Gastroesophageal sphincter (tissue), 4 donors: ENCODE measurements at regions not wholly inside any gene's neighbourhood (a gene's known extent, or its start where the extent isn't known, plus 50 kb on each side); places are given as distances from the start of the nearest gene placed in this dataset.

Experiments used
- ATAC-seq: fragments of 150-250 bp; one replicate; pipeline ENCODE4 v1.9.1; 2016; ENCODE audit warnings: mild to moderate bottlenecking, moderate library complexity
- H3K27ac ChIP-seq, 4 donors: fragments of 200-600 bp; sonication (generic) in 3 of 4; 1 replicate in 3 of 4; 2 replicates in 1 of 4; pipeline ENCODE4 v1.5.1; 2016 to 2019
- H3K27me3 ChIP-seq: fragments of 200-600 bp; sonication (generic); one replicate; pipeline ENCODE4 v1.5.1; 2019
- H3K36me3 ChIP-seq, 2 donors: fragments of 200-600 bp; sonication (generic); one replicate each; pipeline ENCODE4 v1.5.1; 2019; ENCODE audit warnings: control low read depth in 1 of 2
- H3K4me1 ChIP-seq, 3 donors: fragments of 200-600 bp; sonication (generic); 1 replicate in 2 of 3; 2 replicates in 1 of 3; pipeline ENCODE4 v1.5.1; 2016 to 2019; ENCODE audit warnings: control low read depth in 2 of 3
- H3K4me3 ChIP-seq, 2 donors: fragments of 200-600 bp; sonication (generic); one replicate each; pipeline ENCODE4 v1.5.1; 2019; ENCODE audit warnings: mild to moderate bottlenecking in 1 of 2, moderate library complexity in 1 of 2
- H3K9me3 ChIP-seq, 3 donors: fragments of 200-600 bp; sonication (generic); one replicate each; pipeline ENCODE4 v1.5.1; 2017 to 2019; ENCODE audit warnings: control low read depth in 2 of 3
- EP300 ChIP-seq: sonication (generic); formaldehyde crosslinking; IDR thresholded peaks from one replicate; pipeline ENCODE4 v1.6.1; 2017; ENCODE audit warnings: antibody characterized with exemption, mild to moderate bottlenecking
- POLR2A ChIP-seq, 2 donors: fragments of 450-650 bp; IDR thresholded peaks; one replicate each; pipeline ENCODE4 v1.6.1; 2017; ENCODE audit warnings: antibody characterized with exemption in 2 of 2, mild to moderate bottlenecking in 2 of 2, moderate library complexity in 1 of 2
- POLR2AphosphoS5 ChIP-seq: sonication (generic); formaldehyde crosslinking; IDR thresholded peaks from one replicate; pipeline ENCODE4 v1.6.1; 2017; ENCODE audit warnings: antibody characterized with exemption
- WGBS, 2 donors: methylation state at CpG; one replicate each; pipeline ENCODE4 v1.1.5; 2018; ENCODE audit warnings: low coverage in 1 of 2; 5-methylcytosine and 5-hydroxymethylcytosine counted together
- TF ChIP-seq, protein P1 (sequence below), 4 experiments: fragments of 200-600 bp in 2 of 4; fragments of 450-650 bp in 2 of 4; sonication (generic) in 1 of 4; IDR thresholded peaks; one replicate each; pipeline ENCODE4 v1.5.1; 2017 to 2019; ENCODE audit warnings: antibody characterized with exemption in 4 of 4, mild to moderate bottlenecking in 2 of 4, moderate library complexity in 2 of 4

DNA sequence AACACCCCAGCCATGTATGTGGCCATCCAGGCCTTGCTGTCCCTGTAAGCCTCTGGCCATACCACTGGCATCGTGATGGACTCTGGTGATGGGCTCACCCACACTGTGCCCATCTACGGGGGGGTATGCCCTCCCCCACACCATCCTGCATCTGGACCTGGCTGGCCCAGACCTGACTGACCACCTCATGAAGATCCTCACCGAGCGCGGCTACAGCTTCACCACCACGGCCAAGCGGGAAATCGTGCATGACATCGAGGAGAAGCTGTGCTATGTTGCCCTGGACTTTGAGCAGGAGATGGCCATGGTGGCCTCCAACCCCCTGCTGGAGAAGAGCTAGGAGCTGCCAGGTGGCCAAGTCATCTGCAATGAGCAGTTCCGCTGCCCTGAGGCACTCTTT lies 80.4 kb upstream of the ZCCHC2 start:
- TF ChIP-seq, protein P1, sequence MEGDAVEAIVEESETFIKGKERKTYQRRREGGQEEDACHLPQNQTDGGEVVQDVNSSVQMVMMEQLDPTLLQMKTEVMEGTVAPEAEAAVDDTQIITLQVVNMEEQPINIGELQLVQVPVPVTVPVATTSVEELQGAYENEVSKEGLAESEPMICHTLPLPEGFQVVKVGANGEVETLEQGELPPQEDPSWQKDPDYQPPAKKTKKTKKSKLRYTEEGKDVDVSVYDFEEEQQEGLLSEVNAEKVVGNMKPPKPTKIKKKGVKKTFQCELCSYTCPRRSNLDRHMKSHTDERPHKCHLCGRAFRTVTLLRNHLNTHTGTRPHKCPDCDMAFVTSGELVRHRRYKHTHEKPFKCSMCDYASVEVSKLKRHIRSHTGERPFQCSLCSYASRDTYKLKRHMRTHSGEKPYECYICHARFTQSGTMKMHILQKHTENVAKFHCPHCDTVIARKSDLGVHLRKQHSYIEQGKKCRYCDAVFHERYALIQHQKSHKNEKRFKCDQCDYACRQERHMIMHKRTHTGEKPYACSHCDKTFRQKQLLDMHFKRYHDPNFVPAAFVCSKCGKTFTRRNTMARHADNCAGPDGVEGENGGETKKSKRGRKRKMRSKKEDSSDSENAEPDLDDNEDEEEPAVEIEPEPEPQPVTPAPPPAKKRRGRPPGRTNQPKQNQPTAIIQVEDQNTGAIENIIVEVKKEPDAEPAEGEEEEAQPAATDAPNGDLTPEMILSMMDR (IDR thresholded peaks at IDR 0.05) = no peak
- TF ChIP-seq EP300 = no peak
- TF ChIP-seq POLR2AphosphoS5 = no peak
- no peak for TF ChIP-seq POLR2A (IDR thresholded peaks at IDR 0.05)
- Histone ChIP-seq H3K9me3 (no peaks in the 10 kb centered on the region), H3K27me3 (no peaks in the 10 kb centered on the region), H3K4me1 (peaks cover 0 to 12% (median 3%) of the 10 kb centered on the region in 3 donors), H3K36me3 (no peaks in the 10 kb centered on the region), H3K27ac (no peak overlapping the region), H3K4me3 (no peak overlapping the region)
- 93 to 100% methylated on average over 1 to 2 of the region's 10 CpGs for WGBS, 2 donors
- ATAC-seq = no peak

DNA sequence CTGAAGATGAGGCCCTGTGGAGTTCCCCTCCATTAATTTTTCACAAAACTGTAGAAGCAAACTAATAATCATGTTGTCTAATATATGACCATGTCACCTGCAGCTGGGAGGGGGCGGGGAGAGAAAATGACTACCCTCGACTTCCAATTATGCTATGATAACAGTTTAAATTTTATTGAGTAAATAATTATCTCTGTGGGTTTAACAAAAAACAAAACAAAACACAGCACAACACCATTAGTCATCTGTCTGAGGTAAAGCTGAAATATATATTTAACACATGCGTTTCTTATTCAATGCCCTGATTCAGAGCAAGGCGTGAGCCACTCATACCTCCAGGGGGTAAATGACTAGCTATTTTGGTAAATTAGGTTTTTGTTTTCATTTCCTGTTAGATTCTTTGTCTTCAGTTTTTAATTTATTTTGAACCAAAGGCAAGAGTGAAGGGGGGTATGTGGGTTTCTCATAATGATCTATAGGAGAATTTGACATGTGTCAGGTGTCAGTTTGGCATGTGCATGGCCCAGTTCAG lies 77.4 kb upstream of the ZCCHC2 start:
- H3K9me3 ChIP-seq = no peaks in the 10 kb centered on the region
- TF ChIP-seq POLR2A (IDR thresholded peaks at IDR 0.05) = no peak
- TF ChIP-seq EP300 = no peak
- TF ChIP-seq POLR2AphosphoS5 = no peak
- TF ChIP-seq, protein P1 (IDR thresholded peaks at IDR 0.05) = no peak
- no peak overlapping the region for H3K4me3 ChIP-seq
- 78 to 83% methylated on average over 4 of the region's 4 CpGs for WGBS, 2 donors
- no peaks in the 10 kb centered on the region for H3K27me3 ChIP-seq
- H3K4me1 ChIP-seq = no peaks in the 10 kb centered on the region
- ATAC-seq = no peak
- no peaks in the 10 kb centered on the region for H3K36me3 ChIP-seq
- no peak overlapping the region for H3K27ac ChIP-seq

DNA sequence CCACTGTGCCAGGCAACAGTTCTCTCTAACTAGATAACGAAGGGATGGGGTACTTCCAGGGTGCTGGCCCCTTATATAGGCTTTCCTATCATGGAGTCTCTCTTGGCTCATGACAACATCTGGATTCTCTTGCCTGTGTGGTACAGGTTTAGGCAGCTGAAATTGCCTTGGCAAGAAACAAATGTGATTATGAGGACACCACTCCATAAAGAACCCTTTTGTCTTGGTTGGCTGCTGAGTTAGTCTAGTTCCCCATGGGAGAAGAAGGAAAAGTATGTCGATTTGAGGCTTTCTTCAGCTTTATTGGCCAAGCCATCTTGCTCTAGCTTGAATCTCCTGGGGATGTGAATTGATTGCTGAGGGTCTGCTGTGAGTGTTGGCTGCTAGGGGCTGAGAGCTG lies 76.3 kb upstream of the ZCCHC2 start:
- Histone ChIP-seq H3K27ac (no peak overlapping the region), H3K4me3 (no peak overlapping the region), H3K36me3 (no peaks in the 10 kb centered on the region), H3K9me3 (no peaks in the 10 kb centered on the region), H3K27me3 (no peaks in the 10 kb centered on the region), H3K4me1 (no peaks in the 10 kb centered on the region)
- no peak for ATAC-seq
- no peak for TF ChIP-seq POLR2AphosphoS5
- TF ChIP-seq POLR2A (IDR thresholded peaks at IDR 0.05) = no peak
- no peak for TF ChIP-seq EP300
- TF ChIP-seq, protein P1 (IDR thresholded peaks at IDR 0.05) = no peak
- 50% methylated on average over 1 of the region's 2 CpGs; no CpG with 5 or more reads in 1 of the 2 donors for WGBS, 2 donors

DNA sequence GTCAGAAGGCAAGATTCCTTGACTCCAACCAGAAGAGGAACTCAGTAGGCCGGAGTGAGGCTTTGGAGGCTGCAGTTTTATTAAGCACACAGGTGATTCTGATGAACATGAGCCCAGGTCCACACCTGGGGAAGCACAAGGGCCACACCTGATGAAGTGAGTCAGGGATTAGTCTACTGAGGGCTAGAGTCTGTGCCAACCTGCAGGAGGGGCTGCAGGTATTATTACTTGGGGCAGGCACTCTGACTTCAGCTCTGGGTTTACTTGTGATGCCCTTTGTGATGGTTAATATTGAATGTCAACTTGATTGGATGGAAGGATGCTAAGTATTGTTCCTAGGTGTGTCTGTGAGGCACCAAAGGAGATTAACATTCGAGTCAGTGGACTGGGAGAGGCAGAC lies 75.2 kb upstream of the ZCCHC2 start:
- Histone ChIP-seq H3K36me3 (no peaks in the 10 kb centered on the region), H3K4me1 (no peaks in the 10 kb centered on the region), H3K9me3 (no peaks in the 10 kb centered on the region), H3K27me3 (no peaks in the 10 kb centered on the region), H3K4me3 (no peak overlapping the region), H3K27ac (no peak overlapping the region)
- WGBS, 2 donors = 50% methylated on average over 2 of the region's 2 CpGs; no CpG with 5 or more reads in 1 of the 2 donors
- TF ChIP-seq, protein P1 (IDR thresholded peaks at IDR 0.05) = no peak
- TF ChIP-seq POLR2AphosphoS5 (no peak), POLR2A (IDR thresholded peaks at IDR 0.05) (no peak), EP300 (no peak)
- ATAC-seq = no peak

DNA sequence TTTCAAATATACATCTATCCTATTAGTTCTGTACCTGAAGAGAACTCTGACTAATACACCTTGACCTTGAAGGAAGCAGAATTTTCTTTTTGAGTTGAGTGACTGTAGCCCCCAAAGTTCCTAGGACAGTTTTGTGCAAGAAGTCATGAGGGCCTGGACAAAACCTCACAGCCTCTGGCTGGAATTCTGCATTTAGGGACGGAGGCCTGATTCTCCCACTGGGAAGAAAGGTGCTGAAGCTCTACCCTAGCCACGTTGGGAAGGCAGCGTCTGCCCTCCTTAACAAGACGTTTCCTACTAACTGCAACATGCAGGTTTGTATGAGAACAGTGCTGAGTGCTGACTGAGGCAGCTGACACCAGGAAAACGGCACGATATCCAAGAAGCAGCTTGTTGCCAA lies 74.4 kb upstream of the ZCCHC2 start:
- TF ChIP-seq POLR2AphosphoS5 (no peak), EP300 (no peak), POLR2A (IDR thresholded peaks at IDR 0.05) (no peak)
- TF ChIP-seq, protein P1 (IDR thresholded peaks at IDR 0.05) = no peak
- no peak for ATAC-seq
- WGBS, 2 donors = 67 to 100% methylated on average over 1 to 5 of the region's 6 CpGs
- Histone ChIP-seq H3K27ac (no peak overlapping the region), H3K4me1 (no peaks in the 10 kb centered on the region), H3K27me3 (no peaks in the 10 kb centered on the region), H3K9me3 (no peaks in the 10 kb centered on the region), H3K36me3 (no peaks in the 10 kb centered on the region), H3K4me3 (no peak overlapping the region)
